IMR-90 (cell line): ENCODE measurements at regions not wholly inside any gene's neighbourhood (a gene's known extent, or its start where the extent isn't known, plus 50 kb on each side); places are given as distances from the start of the nearest gene placed in this dataset.

Source experiments
- ATAC-seq: fragments of 200-7000 bp; cut with Tn5 transposase; 2 replicates; pipeline ENCODE4 v1.9.1; 2020; ENCODE audit warnings: low read depth, mild to moderate bottlenecking, moderate library complexity
- BruUV-seq: library from RNA; stranded (reverse); fragments of 400-500 nt; replicated peaks from 2 replicates; lab custom pipeline; 2021; lab: Mats Ljungman, UMichigan
- CTCF ChIA-PET: fragments of 300-600 bp; formaldehyde crosslinking; extraction: SDS; loops from one replicate; lab custom pipeline; 2021; ENCODE audit warnings: antibody characterized with exemption; lab: Yijun Ruan, JAX
- POLR2A ChIA-PET: fragments of 300-600 bp; sonication (Branson Sonifier 250); formaldehyde crosslinking; loops from one replicate; lab custom pipeline; 2022; ENCODE audit warnings: antibody characterized with exemption; ENCODE audit not compliant: unreplicated experiment; lab: Charles Lee
- DNase-seq: peaks from one replicate; pipeline ENCODE4 v3.0.0; 2013
- H2AFZ ChIP-seq: replicated peaks from 2 replicates; pipeline ENCODE3; 2013; ENCODE audit warnings: low read length, mild to moderate bottlenecking; ENCODE audit not compliant: poor library complexity
- H2AK5ac ChIP-seq: 2 replicates; pipeline ENCODE4 v1.6.1; 2013; ENCODE audit warnings: low read depth, low read length, inconsistent platforms
- H2AK9ac ChIP-seq: replicated peaks from 2 replicates; pipeline ENCODE3; 2013; ENCODE audit warnings: mild to moderate bottlenecking, low read depth, low read length, moderate library complexity; ENCODE audit not compliant: poor library complexity
- H2BK120ac ChIP-seq: 2 replicates; pipeline ENCODE4 v1.6.1; 2013; ENCODE audit warnings: low read depth, low read length, inconsistent platforms
- H2BK15ac ChIP-seq: 3 replicates; pipeline ENCODE4 v1.6.1; 2013; ENCODE audit warnings: low read depth, low read length, inconsistent platforms
- H2BK20ac ChIP-seq: 2 replicates; pipeline ENCODE4 v1.6.1; 2013; ENCODE audit warnings: low read depth, mild to moderate bottlenecking, inconsistent platforms, low read length, moderate library complexity
- H2BK5ac ChIP-seq: 2 replicates; pipeline ENCODE4 v1.6.1; 2013; ENCODE audit warnings: mild to moderate bottlenecking, low read depth, low read length, inconsistent platforms; ENCODE audit not compliant: poor library complexity, severe bottlenecking
- H3K14ac ChIP-seq: replicated peaks from 2 replicates; pipeline ENCODE4 v1.6.1; 2013; ENCODE audit warnings: low read depth, low read length, inconsistent platforms
- H3K18ac ChIP-seq: 2 replicates; pipeline ENCODE4 v1.6.1; 2013; ENCODE audit warnings: low read depth, low read length, control low read depth
- H3K23ac ChIP-seq: 2 replicates; pipeline ENCODE4 v1.6.1; 2013; ENCODE audit warnings: low read depth, low read length, inconsistent platforms
- H3K27ac ChIP-seq: 2 replicates; pipeline ENCODE4 v1.5.1; 2013; ENCODE audit warnings: mild to moderate bottlenecking, control low read depth, low read length; ENCODE audit not compliant: insufficient read depth
- H3K27me3 ChIP-seq: 2 replicates; pipeline ENCODE4 v1.6.1; 2013; ENCODE audit warnings: low read length; ENCODE audit not compliant: control insufficient read depth, insufficient read depth
- H3K36me3 ChIP-seq: 2 replicates; pipeline ENCODE4 v1.6.1; 2013; ENCODE audit warnings: low read length, mixed read lengths; ENCODE audit not compliant: control insufficient read depth, insufficient read depth
- H3K4ac ChIP-seq: 2 replicates; pipeline ENCODE4 v1.6.1; 2013; ENCODE audit warnings: low read depth, low read length, inconsistent platforms
- H3K4me1 ChIP-seq: 2 replicates; pipeline ENCODE4 v1.6.1; 2013; ENCODE audit warnings: low read length, mixed read lengths; ENCODE audit not compliant: control insufficient read depth, insufficient read depth
- H3K4me2 ChIP-seq: 2 replicates; pipeline ENCODE4 v1.6.1; 2013; ENCODE audit warnings: low read depth, mild to moderate bottlenecking, control low read depth, low read length, moderate library complexity
- H3K4me3 ChIP-seq: 2 replicates; pipeline ENCODE4 v1.5.1; 2013; ENCODE audit warnings: low read depth, mild to moderate bottlenecking, control low read depth, low read length, moderate library complexity; ENCODE audit not compliant: insufficient read depth
- H3K56ac ChIP-seq: 2 replicates; pipeline ENCODE4 v1.6.1; 2013; ENCODE audit warnings: low read length, inconsistent platforms; ENCODE audit not compliant: insufficient read depth; ENCODE audit errors: extremely low read depth
- H3K79me1 ChIP-seq, 2 experiments: 2 replicates each; pipeline ENCODE4 v1.6.1; 2013; ENCODE audit warnings: low read length in 2 of 2, inconsistent platforms in 1 of 2, low read depth in 1 of 2
- H3K9ac ChIP-seq: 2 replicates; pipeline ENCODE4 v1.6.1; 2013; ENCODE audit warnings: low read depth, low read length, control low read depth
- H3K9me1 ChIP-seq: 2 replicates; pipeline ENCODE4 v1.6.1; 2013; ENCODE audit warnings: low read length, inconsistent platforms; ENCODE audit not compliant: insufficient read depth
- H3K9me3 ChIP-seq: 2 replicates; pipeline ENCODE4 v1.6.1; 2013; ENCODE audit warnings: low read length; ENCODE audit not compliant: control insufficient read depth, insufficient read depth
- H4K20me1 ChIP-seq: 2 replicates; pipeline ENCODE4 v1.6.1; 2013; ENCODE audit warnings: low read length, inconsistent platforms; ENCODE audit not compliant: insufficient read depth
- H4K5ac ChIP-seq: 2 replicates; pipeline ENCODE4 v1.6.1; 2013; ENCODE audit warnings: mild to moderate bottlenecking, low read depth, low read length, control low read depth
- H4K8ac ChIP-seq, 2 experiments: 2 replicates each; pipeline ENCODE4 v1.6.1; 2013; ENCODE audit warnings: low read depth in 2 of 2, low read length in 2 of 2, control low read depth in 1 of 2, inconsistent platforms in 1 of 2
- H4K91ac ChIP-seq: 2 replicates; pipeline ENCODE4 v1.6.1; 2013; ENCODE audit warnings: low read depth, low read length, inconsistent platforms; ENCODE audit not compliant: insufficient read depth
- CEBPB ChIP-seq: IDR thresholded peaks from 2 replicates; pipeline ENCODE4 v1.6.1; 2012; ENCODE audit warnings: low read depth, low read length, improper control_type of control experiment
- FOS ChIP-seq: fragments of 150-350 bp; IDR thresholded peaks from 2 replicates; pipeline ENCODE4 v1.6.1; 2016; ENCODE audit warnings: low read depth, low read length
- MAFK ChIP-seq: IDR thresholded peaks from 2 replicates; pipeline ENCODE4 v1.6.1; 2012; ENCODE audit warnings: low read depth, low read length, improper control_type of control experiment
- NFE2L2 ChIP-seq: fragments of 150-350 bp; IDR thresholded peaks from 2 replicates; pipeline ENCODE4 v1.6.1; 2016; ENCODE audit warnings: low read depth, mild to moderate bottlenecking, low read length
- POLR2A ChIP-seq: IDR thresholded peaks from 2 replicates; pipeline ENCODE4 v1.6.1; 2012; ENCODE audit warnings: mild to moderate bottlenecking, low read depth, low read length
- RAD21 ChIP-seq: IDR thresholded peaks from 2 replicates; pipeline ENCODE4 v1.6.1; 2012; ENCODE audit warnings: low read length, improper control_type of control experiment
- RCOR1 ChIP-seq: IDR thresholded peaks from 2 replicates; pipeline ENCODE4 v1.6.1; 2012; ENCODE audit warnings: mild to moderate bottlenecking, low read length, improper control_type of control experiment; ENCODE audit not compliant: insufficient replicate concordance
- RFX5 ChIP-seq: IDR thresholded peaks from 2 replicates; pipeline ENCODE4 v1.8.0; 2012; ENCODE audit warnings: low read depth, mild to moderate bottlenecking, low read length, moderate library complexity
- SMC3 ChIP-seq: fragments of 150-350 bp; IDR thresholded peaks from 2 replicates; pipeline ENCODE4 v1.6.1; 2016; ENCODE audit warnings: low read depth, mild to moderate bottlenecking, antibody characterized with exemption, low read length, moderate library complexity
- WGBS, 2 experiments: methylation state at CpG; one replicate each; pipeline versions ENCODE4 v1.1.5 to v1.1.7; 2013; ENCODE audit warnings: missing lambda C conversion rate in 2 of 2; ENCODE audit not compliant: insufficient read length in 1 of 2; ENCODE audit errors: extremely low coverage in 2 of 2; 5-methylcytosine and 5-hydroxymethylcytosine counted together
- dilution Hi-C: fragments of 300-500 bp; cut with HindIII; formaldehyde crosslinking; loops from one replicate; pipeline ENCODE4 v1.14.3; 2018; ENCODE audit warnings: low sequenced_read_pairs; ENCODE audit not compliant: unreplicated experiment
- in situ Hi-C: fragments of 300-500 bp; cut with MboI; formaldehyde crosslinking; loops from 3 replicates; pipeline ENCODE4 v1.14.3; 2019; ENCODE audit warnings: low sequenced_read_pairs, inconsistent platforms, mixed read lengths
- intact Hi-C: fragments of 100-400 bp; cut with micrococcal nuclease; formaldehyde crosslinking; loops from 2 replicates; pipeline ENCODE4 v1.10.0; 2022

DNA sequence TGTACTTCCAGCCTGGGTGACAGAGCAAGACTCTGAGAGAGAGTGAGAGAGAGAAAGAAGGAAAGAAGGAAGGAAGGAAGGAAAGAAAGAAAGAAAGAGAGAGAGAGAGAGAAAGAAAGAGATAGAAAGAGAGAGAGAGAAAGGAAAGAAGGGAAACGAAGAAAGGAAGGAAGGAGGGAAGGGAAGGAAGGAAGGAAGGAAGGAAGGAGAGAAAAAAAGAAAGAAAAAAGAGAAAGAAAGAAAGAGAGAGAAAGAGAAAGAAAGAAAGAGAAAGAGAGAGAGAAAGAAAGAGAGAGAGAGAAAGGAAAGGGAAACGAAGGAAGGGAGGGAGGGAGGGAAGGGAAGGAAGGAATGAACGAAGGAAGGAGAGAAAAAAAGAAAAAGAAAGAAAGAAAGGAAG, 238.6 kb downstream of the ASMT start:
- no peak overlapping the region for H3K56ac ChIP-seq
- no peaks in the 10 kb centered on the region for H4K20me1 ChIP-seq
- H3K23ac ChIP-seq, result no peak overlapping the region
- H2AK5ac ChIP-seq, result no peak overlapping the region
- H2BK5ac ChIP-seq, result no peak overlapping the region
- ATAC-seq (no peak), DNase-seq (no peak)
- dilution Hi-C loops (no loop called here), in situ Hi-C loops (no loop called here), intact Hi-C loops (no loop called here)
- H4K91ac ChIP-seq, result no peak overlapping the region
- TF ChIP-seq SMC3 (no peak), POLR2A (no peak), CEBPB (no peak), MAFK (no peak), RCOR1 (no peak), RAD21 (no peak), NFE2L2 (no peak), FOS (no peak), RFX5 (no peak)
- WGBS, 2 experiments, result 24% methylated on average over 3 of the region's 3 CpGs; no CpG with 5 or more reads in 1 of the 2 experiments
- CTCF ChIA-PET, result no interaction called here
- no peaks in the 10 kb centered on the region for H3K79me1 ChIP-seq
- H2BK120ac ChIP-seq, result no peak overlapping the region
- no peak overlapping the region for H3K18ac ChIP-seq
- no peak overlapping the region for H2AK9ac ChIP-seq
- H3K4me2 ChIP-seq, result no peak overlapping the region
- H3K14ac ChIP-seq, result no peak overlapping the region
- no TSS peak for BruUV-seq
- POLR2A ChIA-PET, result no interaction called here
- no peak overlapping the region for H2AFZ ChIP-seq
- no peak overlapping the region for H3K4ac ChIP-seq
- H3K36me3 ChIP-seq, result no peaks in the 10 kb centered on the region
- no peak overlapping the region for H2BK20ac ChIP-seq
- no peaks in the 10 kb centered on the region for H3K9me1 ChIP-seq
- no peak overlapping the region for H3K9ac ChIP-seq
- no peaks in the 10 kb centered on the region for H3K4me1 ChIP-seq
- no peak overlapping the region for H3K4me3 ChIP-seq
- H4K5ac ChIP-seq, result no peak overlapping the region
- no peak overlapping the region for H4K8ac ChIP-seq
- H3K27me3 ChIP-seq, result no peaks in the 10 kb centered on the region
- H3K9me3 ChIP-seq, result peaks cover 29% of the 10 kb centered on the region
- H3K27ac ChIP-seq, result no peak overlapping the region
- H2BK15ac ChIP-seq, result no peak overlapping the region
